IPS-15b (cell line): ENCODE measurements at regions not wholly inside any gene's neighbourhood (a gene's known extent, or its start where the extent isn't known, plus 50 kb on each side); places are given as distances from the start of the nearest gene placed in this dataset.

ENCODE experiments used
- H3K27me3 ChIP-seq: one replicate; pipeline ENCODE4 v1.6.1; 2013; ENCODE audit warnings: low read length; ENCODE audit not compliant: control insufficient read depth, insufficient read depth
- H3K36me3 ChIP-seq: one replicate; pipeline ENCODE4 v1.6.1; 2013; ENCODE audit warnings: low read length; ENCODE audit not compliant: control insufficient read depth, insufficient read depth
- H3K4me1 ChIP-seq: one replicate; pipeline ENCODE4 v1.6.1; 2013; ENCODE audit warnings: mild to moderate bottlenecking, low read length; ENCODE audit not compliant: control insufficient read depth, insufficient read depth
- H3K4me3 ChIP-seq: one replicate; pipeline ENCODE4 v1.5.1; 2013; ENCODE audit warnings: low read depth, low read length
- H3K9ac ChIP-seq: one replicate; pipeline ENCODE4 v1.6.1; 2013; ENCODE audit warnings: low read depth, mild to moderate bottlenecking, low read length
- H3K9me3 ChIP-seq: one replicate; pipeline ENCODE4 v1.6.1; 2013; ENCODE audit warnings: mild to moderate bottlenecking, low read length; ENCODE audit not compliant: control insufficient read depth, insufficient read depth

- Histone ChIP-seq H3K9ac (no peak overlapping the region), H3K27me3 (no peaks in the 10 kb centered on the region), H3K36me3 (no peaks in the 10 kb centered on the region), H3K9me3 (no peaks in the 10 kb centered on the region), H3K4me3 (no peak overlapping the region), H3K4me1 (no peaks in the 10 kb centered on the region)
Observed at GRCh38 chr4:20639346-20639745, 60.9 kb upstream of the PACRGL start.

DNA sequence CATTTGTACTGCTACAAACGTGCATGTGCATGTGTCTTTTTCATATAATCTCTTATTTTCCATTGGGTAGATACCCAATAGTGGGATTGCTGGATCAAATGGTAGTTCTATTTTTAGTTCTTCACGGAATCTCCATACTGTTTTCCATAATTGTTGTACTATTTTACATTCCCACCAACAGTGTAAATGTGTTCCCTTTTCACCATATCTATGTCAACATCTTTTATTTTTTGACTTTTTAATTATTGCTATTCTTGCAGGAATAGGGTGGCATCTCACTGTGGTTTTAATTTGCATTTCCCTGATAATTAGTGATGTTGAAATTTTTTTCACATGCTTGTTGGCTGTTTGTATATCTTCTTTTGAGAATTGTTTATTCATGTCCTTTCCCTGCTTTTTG, 59.3 kb upstream of the PACRGL start:
- Histone ChIP-seq H3K27me3 (no peaks in the 10 kb centered on the region), H3K4me3 (no peak overlapping the region), H3K4me1 (no peaks in the 10 kb centered on the region), H3K9me3 (no peaks in the 10 kb centered on the region), H3K9ac (no peak overlapping the region), H3K36me3 (no peaks in the 10 kb centered on the region)

DNA sequence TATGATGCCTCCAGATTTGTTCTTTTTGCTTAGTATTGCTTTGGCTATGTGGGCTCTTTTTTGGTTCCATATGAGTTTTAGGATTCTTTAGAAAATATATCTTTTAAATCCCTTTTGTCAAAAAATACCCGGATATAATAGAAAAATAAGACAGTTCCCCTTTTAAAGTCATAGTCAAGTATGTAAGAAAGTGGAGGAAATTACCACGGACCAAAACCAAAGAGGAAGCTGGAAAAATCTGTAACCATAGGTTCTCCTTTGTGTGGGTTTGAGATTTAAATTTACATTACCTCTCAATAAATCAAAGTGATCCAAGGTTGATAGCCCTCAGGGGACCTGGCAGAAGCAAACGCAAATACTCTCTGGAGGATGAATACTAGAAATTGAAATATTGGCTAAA, 58.3 kb upstream of the PACRGL start:
- H3K4me3 ChIP-seq, result no peak overlapping the region
- no peaks in the 10 kb centered on the region for H3K9me3 ChIP-seq
- no peaks in the 10 kb centered on the region for H3K27me3 ChIP-seq
- H3K9ac ChIP-seq, result no peak overlapping the region
- no peaks in the 10 kb centered on the region for H3K36me3 ChIP-seq
- no peaks in the 10 kb centered on the region for H3K4me1 ChIP-seq

- no peak overlapping the region for H3K9ac ChIP-seq
- no peaks in the 10 kb centered on the region for H3K4me1 ChIP-seq
- H3K27me3 ChIP-seq, result no peaks in the 10 kb centered on the region
- H3K9me3 ChIP-seq, result no peaks in the 10 kb centered on the region
- H3K4me3 ChIP-seq, result no peak overlapping the region
- no peaks in the 10 kb centered on the region for H3K36me3 ChIP-seq
Observed at GRCh38 chr4:20643631-20644030, 56.6 kb upstream of the PACRGL start.

GRCh38 chr4:20645236-20645635, 55.0 kb upstream of the PACRGL start:
- H3K36me3 ChIP-seq, result no peaks in the 10 kb centered on the region
- no peak overlapping the region for H3K4me3 ChIP-seq
- no peaks in the 10 kb centered on the region for H3K27me3 ChIP-seq
- H3K9me3 ChIP-seq, result no peaks in the 10 kb centered on the region
- H3K4me1 ChIP-seq, result no peaks in the 10 kb centered on the region
- no peak overlapping the region for H3K9ac ChIP-seq

DNA sequence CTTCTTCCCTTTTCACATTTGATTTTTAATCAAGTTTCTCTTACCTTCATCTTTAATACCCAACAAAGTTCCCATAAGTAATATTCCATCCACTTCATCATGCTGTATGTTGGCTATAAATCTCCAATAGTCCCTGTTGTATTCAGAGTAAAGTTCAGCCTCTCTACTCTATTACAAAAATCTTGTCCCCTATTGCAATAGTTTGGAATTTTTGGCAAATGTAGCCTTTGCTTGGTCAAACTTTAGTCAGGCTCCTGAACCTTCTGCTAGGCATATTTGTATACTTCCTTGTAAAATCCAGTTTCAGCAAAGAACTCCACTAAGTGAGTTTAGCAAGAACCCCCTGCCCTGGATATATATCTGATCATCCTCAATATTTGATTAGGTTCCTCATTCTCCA, 54.0 kb upstream of the PACRGL start:
- no peaks in the 10 kb centered on the region for H3K4me1 ChIP-seq
- H3K36me3 ChIP-seq, result no peaks in the 10 kb centered on the region
- no peaks in the 10 kb centered on the region for H3K9me3 ChIP-seq

More for the DNA sequence above, 54.0 kb upstream of the PACRGL start:
- Histone ChIP-seq H3K27me3 (no peaks in the 10 kb centered on the region), H3K4me3 (no peak overlapping the region), H3K9ac (no peak overlapping the region)
